ENCODE measurements at regions not wholly inside any gene's neighbourhood (a gene's known extent, or its start where the extent isn't known, plus 50 kb on each side); places are given as distances from the start of the nearest gene placed in this dataset.
A peak's percentile ranks its signal among the peaks of the same experiment; 100 is the strongest.

DNA sequence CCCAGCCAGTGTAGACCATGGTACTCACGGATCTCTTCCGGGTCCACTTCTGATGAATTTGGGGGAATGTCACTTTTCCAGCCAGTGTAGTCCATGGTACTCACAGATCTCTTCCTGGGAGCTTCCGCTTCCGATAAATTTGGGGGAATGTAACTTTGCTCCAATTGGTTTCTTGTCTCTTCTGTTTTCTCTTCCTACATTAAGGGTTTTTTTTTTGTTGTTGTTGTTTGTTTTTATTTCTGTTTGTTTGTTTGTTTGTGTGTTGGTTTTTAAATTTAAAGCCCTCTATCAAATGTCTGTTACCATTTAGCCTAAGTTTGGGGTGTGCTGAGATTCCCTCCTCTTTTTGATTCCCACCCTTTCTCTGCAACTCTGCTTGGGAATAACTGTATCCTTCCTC, 475.8 kb upstream of the FZD8 start:
- intact Hi-C loops (cut with DNase I) = loop anchor here in 1 of 10 donors (5.0 kb wide), 1 partner anchor 536 kb away; no protein-coding TSS in a partner anchor
- 67 to 78% methylated on average over 4 of the region's 4 CpGs for WGBS, 2 donors
- no peaks in the 10 kb centered on the region for H3K36me3 ChIP-seq
- peaks cover 0 to 52% (median 24%) of the 10 kb centered on the region in 9 donors for H3K4me1 ChIP-seq
- ATAC-seq (no peak), DNase-seq (no peak)
- no peaks in the 10 kb centered on the region for H3K9me3 ChIP-seq
- no peaks in the 10 kb centered on the region for H3K27me3 ChIP-seq
- no peak overlapping the region for H3K4me3 ChIP-seq
- H3K27ac ChIP-seq = no peak overlapping the region
- TF ChIP-seq, protein P1, sequence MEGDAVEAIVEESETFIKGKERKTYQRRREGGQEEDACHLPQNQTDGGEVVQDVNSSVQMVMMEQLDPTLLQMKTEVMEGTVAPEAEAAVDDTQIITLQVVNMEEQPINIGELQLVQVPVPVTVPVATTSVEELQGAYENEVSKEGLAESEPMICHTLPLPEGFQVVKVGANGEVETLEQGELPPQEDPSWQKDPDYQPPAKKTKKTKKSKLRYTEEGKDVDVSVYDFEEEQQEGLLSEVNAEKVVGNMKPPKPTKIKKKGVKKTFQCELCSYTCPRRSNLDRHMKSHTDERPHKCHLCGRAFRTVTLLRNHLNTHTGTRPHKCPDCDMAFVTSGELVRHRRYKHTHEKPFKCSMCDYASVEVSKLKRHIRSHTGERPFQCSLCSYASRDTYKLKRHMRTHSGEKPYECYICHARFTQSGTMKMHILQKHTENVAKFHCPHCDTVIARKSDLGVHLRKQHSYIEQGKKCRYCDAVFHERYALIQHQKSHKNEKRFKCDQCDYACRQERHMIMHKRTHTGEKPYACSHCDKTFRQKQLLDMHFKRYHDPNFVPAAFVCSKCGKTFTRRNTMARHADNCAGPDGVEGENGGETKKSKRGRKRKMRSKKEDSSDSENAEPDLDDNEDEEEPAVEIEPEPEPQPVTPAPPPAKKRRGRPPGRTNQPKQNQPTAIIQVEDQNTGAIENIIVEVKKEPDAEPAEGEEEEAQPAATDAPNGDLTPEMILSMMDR (IDR thresholded peaks at IDR 0.05) = no peak

DNA sequence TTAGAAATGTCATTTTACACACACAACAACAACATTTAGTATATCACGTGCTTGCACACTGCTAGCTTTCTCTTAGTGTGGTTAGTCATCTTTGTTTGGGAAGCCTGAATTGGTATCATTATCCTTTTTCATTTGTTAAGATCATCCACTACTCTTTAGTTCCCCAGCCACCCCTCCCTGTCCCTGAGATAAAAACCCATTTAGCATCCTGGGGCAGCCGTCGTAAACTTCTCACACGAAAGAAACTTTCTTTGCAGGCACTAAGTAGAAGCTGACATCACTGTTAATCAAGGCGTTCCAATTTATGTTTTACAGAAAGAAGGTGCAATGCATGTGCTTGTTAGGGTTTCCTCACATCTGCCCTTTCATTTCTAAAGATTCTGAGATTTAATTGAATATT, 475.1 kb upstream of the FZD8 start:
- peaks cover 0 to 52% (median 24%) of the 10 kb centered on the region in 9 donors for H3K4me1 ChIP-seq
- ATAC-seq = peak in 1 of 8 donors; percentile 15
- intact Hi-C loops (cut with DNase I) = loop anchor here in 1 of 10 donors (5.0 kb wide), 1 partner anchor 535 kb away; no protein-coding TSS in a partner anchor
- no peaks in the 10 kb centered on the region for H3K9me3 ChIP-seq
- TF ChIP-seq, protein P1 (IDR thresholded peaks at IDR 0.05) = no peak
- H3K4me3 ChIP-seq = no peak overlapping the region
- H3K36me3 ChIP-seq = no peaks in the 10 kb centered on the region
- DNase-seq = no peak
- WGBS, 2 donors = 59% methylated on average over 5 of the region's 5 CpGs
- H3K27me3 ChIP-seq = no peaks in the 10 kb centered on the region
- peak overlapping the region in 1 of 10 donors; percentile 27 for H3K27ac ChIP-seq

DNA sequence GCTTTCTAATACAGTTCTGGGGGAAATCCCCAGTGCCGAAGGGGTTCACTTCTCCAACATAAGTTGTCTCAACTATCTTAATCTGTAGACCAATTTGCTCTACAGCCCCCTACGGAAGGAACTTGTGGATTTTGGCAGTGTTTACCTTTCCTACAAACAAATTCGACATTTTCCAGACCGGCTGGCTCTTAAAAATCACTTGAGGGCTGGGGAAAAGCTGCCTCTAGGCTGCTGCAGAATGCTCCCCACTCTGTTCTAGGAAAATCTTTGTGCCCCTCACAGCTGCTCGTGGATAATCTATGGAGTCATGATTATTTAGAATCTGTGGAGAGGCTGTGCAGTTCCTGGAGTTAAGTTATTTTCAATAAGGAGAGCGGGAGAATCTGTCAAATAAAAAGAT, 474.6 kb upstream of the FZD8 start:
- peak in 1 of 2 donors; percentile 7 for DNase-seq
- Histone ChIP-seq H3K4me3 (no peak overlapping the region), H3K36me3 (no peaks in the 10 kb centered on the region), H3K4me1 (peaks cover 0 to 52% (median 24%) of the 10 kb centered on the region in 9 donors), H3K9me3 (no peaks in the 10 kb centered on the region), H3K27ac (peak overlapping the region in 4 of 10 donors; percentile 9 to 41 (median 19)), H3K27me3 (no peaks in the 10 kb centered on the region)
- peak in 5 of 8 donors; percentile 12 to 68 (median 36) for ATAC-seq
- TF ChIP-seq, protein P1 (IDR thresholded peaks at IDR 0.05) = no peak
- WGBS, 2 donors = 20 to 34% methylated on average over 6 of the region's 6 CpGs
- intact Hi-C loops (cut with DNase I) = loop anchor here in 1 of 10 donors (5.0 kb wide), 1 partner anchor 534 kb away; no protein-coding TSS in a partner anchor

DNA sequence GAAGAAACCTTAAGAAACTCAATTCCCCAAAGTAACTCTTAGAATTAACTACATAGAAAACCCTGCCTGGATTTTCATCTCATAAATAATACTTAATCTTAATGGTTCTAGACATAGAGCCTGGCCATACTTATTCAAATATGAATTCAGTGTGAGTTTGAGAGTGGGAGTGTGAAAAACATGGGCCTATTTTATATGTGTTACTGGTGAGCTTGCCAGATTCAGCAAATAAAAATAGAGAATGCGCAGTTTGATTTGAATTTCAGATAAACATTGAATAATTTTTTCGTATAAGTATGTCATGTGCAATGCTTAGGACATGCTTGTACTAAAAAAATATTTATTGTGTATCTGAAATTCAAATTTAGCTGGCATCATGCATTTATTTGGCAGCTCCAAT, 473.9 kb upstream of the FZD8 start:
- Histone ChIP-seq H3K9me3 (no peaks in the 10 kb centered on the region), H3K4me1 (peaks cover 0 to 52% (median 24%) of the 10 kb centered on the region in 9 donors), H3K27ac (peak overlapping the region in 1 of 10 donors; percentile 9), H3K4me3 (no peak overlapping the region), H3K27me3 (no peaks in the 10 kb centered on the region), H3K36me3 (no peaks in the 10 kb centered on the region)
- ATAC-seq (no peak), DNase-seq (no peak)
- 67 to 91% methylated on average over 2 of the region's 2 CpGs for WGBS, 2 donors
- TF ChIP-seq, protein P1 (IDR thresholded peaks at IDR 0.05) = no peak
- intact Hi-C loops (cut with DNase I) = loop anchor here in 1 of 10 donors (5.0 kb wide), 1 partner anchor 534 kb away; no protein-coding TSS in a partner anchor

Data from heart right ventricle (tissue), 16 donors.